GM12891 (cell line): ENCODE measurements at regions not wholly inside any gene's neighbourhood (a gene's known extent, or its start where the extent isn't known, plus 50 kb on each side); places are given as distances from the start of the nearest gene placed in this dataset.

Experiments
- PAX5 ChIP-seq: IDR thresholded peaks from 2 replicates; pipeline ENCODE4 v1.6.1; 2011; ENCODE audit warnings: low read length, moderate library complexity, mild to moderate bottlenecking; ENCODE audit not compliant: insufficient read depth, severe bottlenecking
- POLR2A ChIP-seq: IDR thresholded peaks from 2 replicates; pipeline ENCODE4 v1.6.1; 2011; ENCODE audit warnings: low read depth, low read length, control low read depth
- POLR2AphosphoS5 ChIP-seq: IDR thresholded peaks from 2 replicates; pipeline ENCODE4 v1.6.1; 2011; ENCODE audit warnings: low read depth, low read length, control low read depth
- TAF1 ChIP-seq: IDR thresholded peaks from 2 replicates; pipeline ENCODE4 v1.6.1; 2011; ENCODE audit warnings: low read depth, low read length, control low read depth

GRCh38 chr3:94946683-94947082, 883.8 kb downstream of the NSUN3 start:
- no peak for TF ChIP-seq POLR2A
- TF ChIP-seq TAF1 = no peak
- TF ChIP-seq POLR2AphosphoS5 = no peak
- TF ChIP-seq PAX5 = no peak
